Urinary bladder (tissue), 3 donors: ENCODE measurements at regions not wholly inside any gene's neighbourhood (a gene's known extent, or its start where the extent isn't known, plus 50 kb on each side); places are given as distances from the start of the nearest gene placed in this dataset.

ENCODE experiments used
- DNase-seq: peaks from one replicate; pipeline ENCODE4 v3.0.0-alpha.2; 2015; ENCODE audit errors: extremely low spot score
- H3K27ac ChIP-seq: one replicate; pipeline ENCODE4 v1.5.1; 2013; ENCODE audit warnings: low read depth, mild to moderate bottlenecking, moderate library complexity
- H3K36me3 ChIP-seq: one replicate; pipeline ENCODE4 v1.6.1; 2013; ENCODE audit warnings: mild to moderate bottlenecking, moderate library complexity; ENCODE audit not compliant: insufficient read depth
- H3K4me1 ChIP-seq: one replicate; pipeline ENCODE4 v1.6.1; 2013; ENCODE audit warnings: mild to moderate bottlenecking, moderate library complexity; ENCODE audit not compliant: insufficient read depth
- H3K4me3 ChIP-seq: one replicate; pipeline ENCODE4 v1.5.1; 2013; ENCODE audit warnings: low read depth, low read length
- WGBS: extraction: QIAGEN DNeasy Blood & Tissue Kit; methylation state at CpG from one replicate; pipeline ENCODE4 v1.1.7; 2013; 5-methylcytosine and 5-hydroxymethylcytosine counted together
- donor health status: healthy with polysubstance abuse.
- donor health status: healthy.

GRCh38 chr16:76612497-76612896, 335.3 kb downstream of the CNTNAP4 start:
- Histone ChIP-seq H3K27ac (no peak overlapping the region), H3K36me3 (no peaks in the 10 kb centered on the region), H3K4me1 (no peaks in the 10 kb centered on the region), H3K4me3 (no peak overlapping the region)
- no peak for DNase-seq
- WGBS, result 33% methylated on average over 1 of the region's 1 CpG

DNA sequence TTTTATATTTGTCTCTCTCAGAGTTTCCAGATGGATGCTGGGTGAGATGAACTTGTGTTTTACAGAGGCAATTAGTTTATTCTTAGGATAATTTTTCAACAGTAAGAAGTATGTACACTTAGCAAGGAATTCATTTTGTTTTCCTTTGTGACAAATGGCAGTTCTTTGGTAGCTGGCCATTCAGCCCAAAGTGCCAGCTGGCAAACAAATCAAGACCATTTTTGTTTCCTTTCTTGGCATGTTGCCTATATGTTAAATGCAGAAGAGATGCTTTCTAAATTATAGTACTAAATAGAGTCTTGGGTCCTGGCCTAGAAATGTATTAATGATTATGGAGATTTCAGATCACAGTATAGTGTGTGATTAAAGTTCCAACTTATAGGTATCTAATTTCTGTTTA, 337.1 kb downstream of the CNTNAP4 start:
- DNase-seq, result no peak

GRCh38 chr16:76622876-76623275, 345.7 kb downstream of the CNTNAP4 start:
- no peak overlapping the region for H3K4me3 ChIP-seq
- H3K4me1 ChIP-seq, result no peaks in the 10 kb centered on the region
- H3K27ac ChIP-seq, result no peak overlapping the region
- H3K36me3 ChIP-seq, result no peaks in the 10 kb centered on the region
- DNase-seq, result no peak
- 79% methylated on average over 3 of the region's 3 CpGs for WGBS

More for the DNA sequence above, 337.1 kb downstream of the CNTNAP4 start:
- Histone ChIP-seq H3K4me1 (no peaks in the 10 kb centered on the region), H3K27ac (no peak overlapping the region), H3K36me3 (no peaks in the 10 kb centered on the region), H3K4me3 (no peak overlapping the region)

- 79% methylated on average over 36 of the region's 36 CpGs for WGBS
- Histone ChIP-seq H3K4me1 (no peaks in the 10 kb centered on the region), H3K27ac (no peak overlapping the region), H3K36me3 (no peaks in the 10 kb centered on the region), H3K4me3 (no peak overlapping the region)
- DNase-seq, result no peak
Measured at GRCh38 chr16:76634847-76635697, 357.9 kb downstream of the CNTNAP4 start.

DNA sequence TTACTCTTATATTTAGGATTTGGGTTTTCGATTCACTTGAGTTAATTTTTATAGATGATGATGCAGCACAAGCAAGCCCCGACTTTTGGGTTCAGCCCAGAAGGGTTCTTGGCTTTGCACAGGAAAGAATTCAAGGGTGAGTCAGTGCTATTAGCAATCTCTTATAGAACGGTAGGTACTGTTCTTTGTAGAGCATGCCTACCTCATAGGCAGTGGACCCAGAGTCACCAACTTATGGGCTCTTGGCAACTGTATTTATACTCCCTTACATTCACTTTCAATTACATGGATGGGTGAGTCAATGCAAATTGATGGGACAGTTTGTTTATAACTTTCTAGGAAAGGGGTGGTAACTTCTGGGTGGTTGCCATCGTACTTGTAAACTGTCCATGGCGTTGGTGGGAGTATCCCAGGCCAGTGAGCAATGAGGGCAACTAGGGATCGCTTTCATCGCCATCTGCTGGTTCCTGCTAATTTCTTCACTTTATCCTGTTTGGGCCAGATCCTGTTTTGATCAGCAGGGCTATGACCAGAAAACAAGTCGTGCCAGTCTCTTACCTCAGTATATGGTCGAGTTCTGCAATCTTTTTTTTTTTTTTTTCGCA, 362.6 kb downstream of the CNTNAP4 start:
- no peak for DNase-seq
- Histone ChIP-seq H3K4me1 (no peaks in the 10 kb centered on the region), H3K27ac (no peak overlapping the region), H3K4me3 (no peak overlapping the region), H3K36me3 (no peaks in the 10 kb centered on the region)
- 45% methylated on average over 10 of the region's 10 CpGs for WGBS

- WGBS, result 78% methylated on average over 3 of the region's 3 CpGs
- Histone ChIP-seq H3K36me3 (no peaks in the 10 kb centered on the region), H3K4me3 (no peak overlapping the region), H3K27ac (no peak overlapping the region), H3K4me1 (no peaks in the 10 kb centered on the region)
- no peak for DNase-seq
Measured at GRCh38 chr16:76650582-76650981, 373.4 kb downstream of the CNTNAP4 start.

GRCh38 chr16:76653390-76654026, 376.3 kb downstream of the CNTNAP4 start:
- DNase-seq, result peak; percentile 42
- no peak overlapping the region for H3K27ac ChIP-seq
- no peak overlapping the region for H3K4me3 ChIP-seq
- WGBS, result 2% methylated on average over 3 of the region's 3 CpGs
- no peaks in the 10 kb centered on the region for H3K4me1 ChIP-seq
- no peaks in the 10 kb centered on the region for H3K36me3 ChIP-seq

DNA sequence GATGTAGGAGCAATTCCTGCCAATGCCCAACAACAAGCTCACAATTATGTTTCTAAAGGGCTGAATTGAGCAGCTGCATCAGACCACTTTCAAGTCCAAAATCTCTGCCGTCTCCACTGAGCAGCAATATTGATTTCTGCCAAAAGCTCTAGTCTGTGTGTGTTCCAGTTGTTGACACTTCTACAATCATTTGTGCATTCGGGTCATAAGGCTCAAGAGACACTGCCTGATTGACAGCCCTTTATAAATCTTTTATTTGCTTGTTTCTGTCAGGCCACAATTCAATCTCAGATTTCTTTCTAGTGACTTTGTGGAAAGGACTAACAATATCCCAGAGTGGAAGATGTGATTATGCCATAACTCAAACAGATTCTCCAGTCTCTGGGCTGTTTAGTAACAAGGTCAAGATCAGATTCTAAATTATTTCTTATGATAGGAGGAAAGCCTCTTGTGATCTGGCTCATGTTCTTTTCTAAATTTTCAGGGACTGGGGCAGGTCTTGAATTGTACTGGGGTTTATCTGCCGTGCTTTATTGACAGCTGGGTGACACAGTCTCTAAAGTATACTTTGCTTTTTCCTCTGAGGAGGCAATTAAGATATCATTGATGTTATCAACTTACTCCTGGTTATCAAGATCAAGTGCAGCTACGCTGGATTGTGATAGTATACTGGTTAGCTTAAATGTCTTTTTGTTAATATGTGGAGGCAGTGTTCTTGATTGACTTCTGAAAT, 377.1 kb downstream of the CNTNAP4 start:
- WGBS, result 56% methylated on average over 4 of the region's 4 CpGs
- DNase-seq, result no peak
- Histone ChIP-seq H3K27ac (no peak overlapping the region), H3K4me3 (no peak overlapping the region), H3K36me3 (no peaks in the 10 kb centered on the region), H3K4me1 (no peaks in the 10 kb centered on the region)

DNA sequence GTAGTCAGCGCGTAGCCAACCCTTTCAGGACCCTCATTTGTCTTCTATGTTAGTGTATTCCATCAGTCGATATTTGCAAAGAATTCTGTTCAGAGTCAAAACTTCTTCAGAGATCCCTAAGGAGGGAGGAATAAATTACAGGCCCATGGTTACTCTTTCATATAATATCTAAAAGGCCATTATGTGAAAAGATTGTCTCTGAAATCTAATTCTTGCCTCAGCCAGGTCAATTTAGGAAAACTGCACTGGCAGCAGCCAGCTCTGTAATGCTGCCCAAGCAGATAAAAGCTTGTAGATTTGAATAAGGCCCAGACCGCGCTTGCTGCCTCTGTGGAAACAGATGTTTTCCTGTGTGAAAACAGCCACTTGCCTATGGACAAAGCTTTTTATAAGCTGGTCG, 379.8 kb downstream of the CNTNAP4 start:
- Histone ChIP-seq H3K36me3 (no peaks in the 10 kb centered on the region), H3K4me3 (no peak overlapping the region), H3K27ac (no peak overlapping the region), H3K4me1 (no peaks in the 10 kb centered on the region)
- 62% methylated on average over 6 of the region's 6 CpGs for WGBS
- DNase-seq, result no peak

DNA sequence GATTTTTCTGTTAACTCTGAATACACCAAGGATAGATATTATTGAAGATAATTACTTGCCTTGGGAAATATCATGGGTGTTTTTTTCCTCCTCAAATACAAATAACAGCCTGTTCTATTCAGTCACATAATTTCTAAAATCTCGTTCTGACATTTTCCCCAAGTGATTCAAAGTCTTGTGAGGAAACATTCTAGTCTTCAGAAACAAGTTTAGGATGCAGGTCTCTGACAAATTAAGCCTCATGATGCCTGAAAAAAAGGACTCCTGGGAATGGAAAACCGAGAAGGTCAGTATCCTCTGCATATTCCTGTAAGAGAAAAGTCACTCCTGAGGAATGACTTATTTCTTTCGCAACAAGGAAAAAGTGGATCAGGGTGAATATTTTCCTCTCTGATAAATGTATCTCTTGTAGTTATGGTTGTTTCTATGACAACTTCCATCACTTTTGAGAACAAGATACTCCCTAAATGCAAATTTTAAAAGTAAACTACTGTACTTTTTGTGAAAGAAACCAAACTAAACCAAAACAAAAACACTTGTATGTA, 384.6 kb downstream of the CNTNAP4 start:
- DNase-seq, result no peak
- Histone ChIP-seq H3K36me3 (no peaks in the 10 kb centered on the region), H3K27ac (no peak overlapping the region), H3K4me1 (no peaks in the 10 kb centered on the region), H3K4me3 (no peak overlapping the region)
- WGBS, result 63% methylated on average over 3 of the region's 3 CpGs

GRCh38 chr16:76665571-76666275, 388.5 kb downstream of the CNTNAP4 start:
- WGBS, result 63% methylated on average over 4 of the region's 4 CpGs

DNA sequence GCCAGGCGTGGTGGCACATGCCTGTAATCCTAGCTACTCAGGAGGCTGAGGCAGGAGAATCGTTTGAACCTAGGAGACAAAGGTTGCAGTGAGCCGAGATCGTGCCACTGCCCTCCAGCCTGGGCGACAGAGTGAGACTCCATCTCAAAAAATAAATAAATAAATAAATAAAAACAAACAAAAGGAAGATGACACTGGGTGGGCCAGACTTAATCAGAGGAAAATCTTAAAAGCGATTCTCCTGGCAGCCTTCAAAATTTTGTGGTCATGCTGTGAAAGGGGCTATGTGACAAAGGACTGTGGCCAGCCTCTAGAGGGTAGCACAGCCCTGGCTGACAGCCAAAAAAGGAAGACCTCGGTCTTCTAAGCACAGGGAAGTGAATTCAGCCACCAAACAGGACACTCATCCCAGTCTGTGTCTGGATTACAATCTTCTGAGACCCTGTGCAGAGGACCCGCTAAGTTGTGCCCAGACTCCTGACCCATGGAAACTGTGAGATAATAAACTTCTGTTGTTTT, 391.1 kb downstream of the CNTNAP4 start:
- no peak overlapping the region for H3K4me3 ChIP-seq
- DNase-seq, result no peak
- no peaks in the 10 kb centered on the region for H3K36me3 ChIP-seq
- H3K27ac ChIP-seq, result no peak overlapping the region
- 80% methylated on average over 8 of the region's 8 CpGs for WGBS
- no peaks in the 10 kb centered on the region for H3K4me1 ChIP-seq

More at GRCh38 chr16:76665571-76666275, 388.5 kb downstream of the CNTNAP4 start:
- DNase-seq, result no peak
- H3K4me3 ChIP-seq, result no peak overlapping the region
- no peak overlapping the region for H3K27ac ChIP-seq
- H3K36me3 ChIP-seq, result no peaks in the 10 kb centered on the region
- H3K4me1 ChIP-seq, result no peaks in the 10 kb centered on the region

- Histone ChIP-seq H3K4me3 (no peak overlapping the region), H3K27ac (no peak overlapping the region), H3K36me3 (no peaks in the 10 kb centered on the region), H3K4me1 (no peaks in the 10 kb centered on the region)
- no peak for DNase-seq
- 41% methylated on average over 3 of the region's 3 CpGs for WGBS
Measured at GRCh38 chr16:76669288-76669687, 392.1 kb downstream of the CNTNAP4 start.
